Neural progenitor cell (in vitro differentiated cells): ENCODE measurements at regions not wholly inside any gene's neighbourhood (a gene's known extent, or its start where the extent isn't known, plus 50 kb on each side); places are given as distances from the start of the nearest gene placed in this dataset.
A peak's percentile ranks its signal among the peaks of the same experiment; 100 is the strongest.

Experiments
- DNase-seq: peaks from one replicate; pipeline ENCODE4 v3.0.0-alpha.2; 2016; ENCODE audit warnings: low spot score
- H2AFZ ChIP-seq: fragments of 200-600 bp; sonication (generic); replicated peaks from 2 replicates; pipeline ENCODE4 v1.6.1; 2016; ENCODE audit warnings: antibody characterized with exemption
- H3F3A ChIP-seq: fragments of 200-600 bp; sonication (generic); 2 replicates; pipeline ENCODE4 v1.6.1; 2016; ENCODE audit warnings: antibody characterized with exemption, low read depth
- H3K27ac ChIP-seq: fragments of 200-600 bp; sonication (generic); 2 replicates; pipeline ENCODE4 v1.5.1; 2016; ENCODE audit warnings: mild to moderate bottlenecking
- H3K27me3 ChIP-seq: fragments of 200-600 bp; sonication (generic); 2 replicates; pipeline ENCODE4 v1.6.1; 2016; ENCODE audit warnings: mild to moderate bottlenecking, moderate library complexity
- H3K36me3 ChIP-seq: fragments of 200-600 bp; sonication (generic); 2 replicates; pipeline ENCODE4 v1.5.1; 2016
- H3K4me1 ChIP-seq: fragments of 200-600 bp; sonication (generic); 2 replicates; pipeline ENCODE4 v1.6.1; 2016; ENCODE audit warnings: mixed run types
- H3K4me2 ChIP-seq: fragments of 200-600 bp; sonication (generic); 2 replicates; pipeline ENCODE4 v1.6.1; 2016
- H3K4me3 ChIP-seq: fragments of 200-600 bp; sonication (generic); 2 replicates; pipeline ENCODE4 v1.5.1; 2016
- H3K79me2 ChIP-seq: fragments of 200-600 bp; sonication (generic); 2 replicates; pipeline ENCODE4 v1.6.1; 2016; ENCODE audit warnings: low read depth
- H3K9ac ChIP-seq: fragments of 200-600 bp; sonication (generic); 2 replicates; pipeline ENCODE4 v1.6.1; 2016
- H3K9me3 ChIP-seq: fragments of 200-600 bp; sonication (generic); 2 replicates; pipeline ENCODE4 v1.5.1; 2016; ENCODE audit warnings: low read depth
- H4K20me1 ChIP-seq: fragments of 200-600 bp; sonication (generic); 2 replicates; pipeline ENCODE4 v1.6.1; 2016; ENCODE audit warnings: low read depth
- H3K27ac Mint-ChIP-seq: 3 replicates; pipeline ENCODE4 v1.8.0; 2021; ENCODE audit warnings: mixed read lengths
- H3K27me3 Mint-ChIP-seq: 2 replicates; pipeline ENCODE4 v1.8.0; 2022; ENCODE audit warnings: low read depth, mild to moderate bottlenecking, inconsistent platforms, moderate library complexity, mixed read lengths; ENCODE audit not compliant: insufficient read depth
- H3K36me3 Mint-ChIP-seq: 3 replicates; pipeline ENCODE4 v1.8.0; 2021; ENCODE audit warnings: mixed read lengths
- H3K4me1 Mint-ChIP-seq: 3 replicates; pipeline ENCODE4 v1.8.0; 2021; ENCODE audit warnings: mixed read lengths
- H3K4me3 Mint-ChIP-seq: 3 replicates; pipeline ENCODE4 v1.8.0; 2021; ENCODE audit warnings: mild to moderate bottlenecking, moderate library complexity, mixed read lengths
- H3K9me3 Mint-ChIP-seq: 3 replicates; pipeline ENCODE4 v1.8.0; 2020; ENCODE audit warnings: mixed read lengths
- EZH2 ChIP-seq: fragments of 200-600 bp; sonication (generic); IDR thresholded peaks from 2 replicates; pipeline ENCODE4 v1.6.1; 2017; ENCODE audit warnings: antibody characterized with exemption, mild to moderate bottlenecking, moderate library complexity
- EZH2phosphoT487 ChIP-seq: fragments of 200-600 bp; sonication (generic); IDR thresholded peaks from 2 replicates; pipeline ENCODE4 v1.6.1; 2017; ENCODE audit warnings: antibody characterized with exemption
- TF ChIP-seq, protein P1 (sequence below): fragments of 200-600 bp; sonication (generic); IDR thresholded peaks from 2 replicates; pipeline ENCODE4 v1.5.1; 2017; ENCODE audit warnings: antibody characterized with exemption, mild to moderate bottlenecking

DNA sequence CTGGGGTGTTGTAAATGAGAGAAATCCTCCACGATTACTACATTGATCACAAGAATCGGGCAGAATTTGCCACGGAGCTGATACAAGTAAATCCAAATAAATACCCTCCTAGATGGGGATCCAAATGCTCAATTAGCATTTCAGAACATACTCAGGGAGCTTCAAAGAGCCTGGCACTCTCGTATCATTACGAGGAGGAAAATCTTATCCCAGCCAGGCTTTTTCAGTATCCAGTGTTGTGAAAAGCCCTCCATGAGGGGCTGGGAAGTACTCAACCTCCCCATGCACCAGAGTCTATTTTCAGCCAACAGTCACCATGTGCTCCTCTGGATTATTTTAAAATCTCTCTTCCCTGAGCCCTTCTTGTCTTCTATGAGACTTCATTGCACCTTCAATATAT is 122.6 kb upstream of the ARRDC4 start:
- H3K4me3 Mint-ChIP-seq, result no peak overlapping the region
- Histone ChIP-seq H3K36me3 (no peaks in the 10 kb centered on the region), H3K9me3 (no peaks in the 10 kb centered on the region), H4K20me1 (no peaks in the 10 kb centered on the region), H3K9ac (no peak overlapping the region), H2AFZ (peak overlapping the region; percentile 63), H3K4me3 (no peak overlapping the region), H3K4me1 (no peaks in the 10 kb centered on the region), H3K27me3 (no peaks in the 10 kb centered on the region), H3F3A (no peaks in the 10 kb centered on the region), H3K4me2 (no peak overlapping the region), H3K79me2 (no peaks in the 10 kb centered on the region), H3K27ac (no peak overlapping the region)
- TF ChIP-seq, protein P1, sequence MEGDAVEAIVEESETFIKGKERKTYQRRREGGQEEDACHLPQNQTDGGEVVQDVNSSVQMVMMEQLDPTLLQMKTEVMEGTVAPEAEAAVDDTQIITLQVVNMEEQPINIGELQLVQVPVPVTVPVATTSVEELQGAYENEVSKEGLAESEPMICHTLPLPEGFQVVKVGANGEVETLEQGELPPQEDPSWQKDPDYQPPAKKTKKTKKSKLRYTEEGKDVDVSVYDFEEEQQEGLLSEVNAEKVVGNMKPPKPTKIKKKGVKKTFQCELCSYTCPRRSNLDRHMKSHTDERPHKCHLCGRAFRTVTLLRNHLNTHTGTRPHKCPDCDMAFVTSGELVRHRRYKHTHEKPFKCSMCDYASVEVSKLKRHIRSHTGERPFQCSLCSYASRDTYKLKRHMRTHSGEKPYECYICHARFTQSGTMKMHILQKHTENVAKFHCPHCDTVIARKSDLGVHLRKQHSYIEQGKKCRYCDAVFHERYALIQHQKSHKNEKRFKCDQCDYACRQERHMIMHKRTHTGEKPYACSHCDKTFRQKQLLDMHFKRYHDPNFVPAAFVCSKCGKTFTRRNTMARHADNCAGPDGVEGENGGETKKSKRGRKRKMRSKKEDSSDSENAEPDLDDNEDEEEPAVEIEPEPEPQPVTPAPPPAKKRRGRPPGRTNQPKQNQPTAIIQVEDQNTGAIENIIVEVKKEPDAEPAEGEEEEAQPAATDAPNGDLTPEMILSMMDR, result no peak
- TF ChIP-seq EZH2 (no peak), EZH2phosphoT487 (no peak)
- H3K27me3 Mint-ChIP-seq, result no peaks in the 10 kb centered on the region
- no peaks in the 10 kb centered on the region for H3K4me1 Mint-ChIP-seq
- H3K9me3 Mint-ChIP-seq, result no peaks in the 10 kb centered on the region
- DNase-seq, result no peak
- no peak overlapping the region for H3K27ac Mint-ChIP-seq
- no peaks in the 10 kb centered on the region for H3K36me3 Mint-ChIP-seq

DNA sequence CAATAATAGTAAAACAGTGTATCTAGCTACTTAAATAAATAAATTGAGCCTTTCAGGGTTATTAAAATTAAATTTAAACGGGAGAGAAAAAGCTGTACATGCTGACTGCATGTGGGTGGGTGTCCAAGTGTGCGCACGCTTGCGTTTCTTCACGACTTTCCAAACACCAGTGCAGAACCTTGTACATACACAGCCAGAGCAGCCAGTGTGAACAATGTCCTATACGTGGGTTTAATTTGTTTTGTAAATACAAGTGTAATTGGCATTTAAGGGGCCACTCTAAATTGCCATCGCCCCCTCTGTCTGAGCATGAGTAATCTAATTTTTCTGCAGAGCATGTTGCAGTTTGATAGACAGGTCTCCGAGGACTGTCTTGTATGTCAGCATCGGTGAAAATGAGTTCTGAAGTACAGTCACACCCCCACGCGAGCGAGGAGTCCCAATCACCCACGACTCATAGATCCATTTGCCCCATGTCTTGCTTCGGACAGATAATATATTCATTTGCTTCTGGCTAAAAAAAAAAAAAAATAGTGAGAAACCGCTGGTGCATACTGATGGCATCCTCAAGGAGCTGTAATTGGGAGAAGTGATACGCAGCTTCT is 121.8 kb upstream of the ARRDC4 start:
- H3K4me1 Mint-ChIP-seq, result no peaks in the 10 kb centered on the region
- Histone ChIP-seq H4K20me1 (no peaks in the 10 kb centered on the region), H3K4me2 (no peak overlapping the region), H3F3A (no peaks in the 10 kb centered on the region), H3K4me1 (no peaks in the 10 kb centered on the region), H3K27me3 (no peaks in the 10 kb centered on the region), H3K9me3 (no peaks in the 10 kb centered on the region), H3K4me3 (no peak overlapping the region), H3K36me3 (no peaks in the 10 kb centered on the region), H2AFZ (no peak overlapping the region), H3K9ac (no peak overlapping the region), H3K27ac (no peak overlapping the region), H3K79me2 (no peaks in the 10 kb centered on the region)
- H3K36me3 Mint-ChIP-seq, result no peaks in the 10 kb centered on the region
- H3K9me3 Mint-ChIP-seq, result no peaks in the 10 kb centered on the region
- no peak overlapping the region for H3K4me3 Mint-ChIP-seq
- no peak for TF ChIP-seq EZH2phosphoT487
- TF ChIP-seq, protein P1, result no peak
- no peak for TF ChIP-seq EZH2
- H3K27me3 Mint-ChIP-seq, result no peaks in the 10 kb centered on the region
- DNase-seq, result no peak
- H3K27ac Mint-ChIP-seq, result peak overlapping the region; percentile 51

DNA sequence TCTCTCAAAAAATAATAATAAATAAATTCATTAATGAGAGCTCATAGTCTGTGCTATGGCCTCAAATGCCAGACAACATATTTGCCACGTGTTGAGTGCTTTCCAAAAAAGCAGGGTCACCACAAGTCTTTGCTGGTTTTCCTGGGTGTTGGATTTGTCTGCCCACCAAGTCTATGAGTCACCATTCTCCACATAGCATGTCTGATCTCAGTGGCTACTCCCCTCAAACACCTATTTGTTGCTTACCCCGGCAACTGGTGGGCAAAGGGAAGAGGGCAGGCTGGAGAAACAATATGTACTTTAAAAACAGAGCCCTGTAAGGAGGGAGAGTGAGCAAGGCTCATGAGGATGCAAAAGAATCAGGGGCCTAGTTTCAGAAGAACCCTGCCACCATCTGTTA is 120.0 kb upstream of the ARRDC4 start:
- H3K36me3 Mint-ChIP-seq, result no peaks in the 10 kb centered on the region
- H3K4me1 Mint-ChIP-seq, result no peaks in the 10 kb centered on the region
- H3K27ac Mint-ChIP-seq, result no peak overlapping the region

More for the DNA sequence above, 120.0 kb upstream of the ARRDC4 start:
- no peaks in the 10 kb centered on the region for H3K9me3 Mint-ChIP-seq
- no peaks in the 10 kb centered on the region for H3K27me3 Mint-ChIP-seq
- Histone ChIP-seq H3K4me2 (no peak overlapping the region), H3K4me3 (no peak overlapping the region), H3K27ac (no peak overlapping the region), H2AFZ (no peak overlapping the region), H3F3A (no peaks in the 10 kb centered on the region), H3K9me3 (no peaks in the 10 kb centered on the region), H3K36me3 (no peaks in the 10 kb centered on the region), H3K9ac (no peak overlapping the region), H3K27me3 (no peaks in the 10 kb centered on the region), H3K79me2 (no peaks in the 10 kb centered on the region), H3K4me1 (no peaks in the 10 kb centered on the region), H4K20me1 (no peaks in the 10 kb centered on the region)
- no peak overlapping the region for H3K4me3 Mint-ChIP-seq
- TF ChIP-seq EZH2phosphoT487, result no peak
- TF ChIP-seq, protein P1, result no peak
- TF ChIP-seq EZH2, result no peak
- DNase-seq, result no peak
